ENCODE measurements at regions not wholly inside any gene's neighbourhood (a gene's known extent, or its start where the extent isn't known, plus 50 kb on each side); places are given as distances from the start of the nearest gene placed in this dataset.
A peak's percentile ranks its signal among the peaks of the same experiment; 100 is the strongest.

DNA sequence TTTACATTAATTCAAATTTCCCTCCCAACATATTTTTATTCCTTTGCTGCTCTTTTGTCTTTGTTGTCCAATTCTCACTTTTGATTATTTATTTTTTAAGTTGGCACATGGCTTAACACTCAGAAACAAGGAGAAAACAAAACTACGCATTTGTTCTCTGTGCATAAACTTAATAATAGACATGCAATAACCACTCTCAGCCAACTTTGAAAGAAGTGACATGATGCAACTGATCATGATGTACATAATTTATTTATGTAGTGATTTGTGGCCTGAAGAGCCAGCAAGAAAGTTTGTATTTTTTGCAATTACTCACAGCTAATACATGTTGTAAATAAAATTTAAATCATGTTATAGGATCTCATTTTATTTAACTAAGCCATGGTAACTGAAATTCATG is 942.8 kb upstream of the PIK3C3 start:
- DNase-seq, result no peak

DNA sequence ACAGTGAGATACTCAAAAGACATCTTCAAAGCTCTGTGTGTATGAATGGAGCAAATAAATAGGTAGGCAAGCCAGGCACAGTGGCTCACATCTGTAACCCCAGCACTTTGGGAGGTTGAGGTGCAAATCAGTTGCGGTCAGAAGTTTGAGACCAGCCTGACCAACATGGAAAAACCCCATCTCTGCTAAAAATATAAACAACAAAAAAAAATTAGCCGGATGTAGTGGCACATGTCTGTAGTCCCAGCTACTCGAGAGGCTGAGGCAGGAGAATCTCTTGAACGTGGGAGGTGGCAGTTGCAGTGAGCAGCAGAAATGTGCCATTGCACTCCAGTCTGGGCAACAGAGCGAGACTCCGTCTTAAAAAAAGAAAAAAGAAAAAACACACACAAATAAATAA is 945.1 kb upstream of the PIK3C3 start:
- DNase-seq, result no peak

DNA sequence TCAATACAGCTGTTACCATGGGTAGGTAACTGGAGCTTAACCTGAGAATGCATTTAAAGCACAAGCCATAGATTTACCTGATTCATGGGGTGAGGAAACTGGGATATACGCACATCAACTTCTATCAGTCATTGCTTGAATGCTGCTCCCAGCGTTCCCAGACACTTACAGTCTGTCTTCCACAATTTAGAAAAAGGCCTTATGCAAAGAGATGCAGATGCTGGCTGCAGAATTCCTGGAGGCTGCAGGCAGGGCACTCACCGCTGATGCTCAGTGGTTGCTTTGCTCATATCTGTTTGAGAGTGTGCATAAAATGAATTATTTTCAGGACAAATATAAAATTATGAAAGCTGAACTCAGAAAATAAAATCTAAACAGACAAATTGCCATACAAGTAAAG is 950.7 kb upstream of the PIK3C3 start:
- no peak for DNase-seq

DNA sequence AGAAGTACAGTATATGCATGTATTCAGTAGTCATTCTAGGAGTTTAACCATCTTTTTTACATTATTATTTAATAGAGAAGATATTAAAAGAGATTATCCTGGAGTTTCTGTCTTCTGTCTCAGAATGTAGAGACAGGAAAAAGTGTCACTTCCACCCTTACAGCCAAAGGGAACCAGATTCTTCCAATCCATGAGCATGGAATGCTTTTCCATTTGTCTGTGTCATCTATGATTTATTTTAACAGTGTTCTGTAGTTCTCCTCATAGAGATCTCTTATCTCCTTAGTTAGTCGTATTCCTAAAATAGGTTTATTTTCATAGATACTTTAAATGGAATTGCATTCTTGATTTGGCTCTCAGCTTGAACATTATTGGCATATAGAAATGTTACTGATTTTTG is 959.5 kb upstream of the PIK3C3 start:
- no peak for DNase-seq

DNA sequence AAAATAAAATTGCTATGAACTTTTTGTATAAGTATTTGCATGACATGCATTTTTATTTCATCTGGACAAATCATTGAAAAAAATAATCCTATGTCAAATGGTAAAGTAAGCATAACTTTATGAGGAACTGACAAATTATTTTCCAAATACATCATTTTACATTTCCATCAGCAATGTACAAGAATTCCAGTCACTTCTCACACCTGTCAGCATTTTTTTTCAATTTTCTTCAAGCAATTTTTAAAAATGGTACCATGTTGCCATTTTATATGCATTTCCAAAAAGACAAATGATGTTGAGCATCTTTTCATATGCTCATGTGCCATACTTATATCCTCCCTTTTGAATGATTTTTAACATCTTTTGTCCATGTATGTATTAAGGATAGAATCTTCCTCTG is 961.7 kb upstream of the PIK3C3 start:
- DNase-seq, result no peak

DNA sequence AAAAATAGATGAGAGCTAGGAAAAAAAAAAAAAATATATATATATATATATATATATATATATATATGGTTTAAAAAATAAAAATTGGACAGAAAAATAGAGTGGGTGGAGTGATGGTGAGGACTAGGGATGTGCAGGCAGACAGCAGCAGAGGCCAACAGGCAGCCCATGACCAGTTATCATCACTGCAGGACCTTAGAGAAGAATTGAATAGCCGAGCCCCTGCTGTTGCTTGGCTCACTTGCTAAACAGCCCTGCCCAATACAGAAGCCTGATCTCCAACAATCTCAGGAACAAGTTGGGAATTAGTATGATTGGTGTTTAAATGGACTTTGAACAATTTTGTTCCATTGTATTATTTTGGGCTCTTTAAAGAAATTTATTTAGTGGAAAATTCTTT is 967.5 kb upstream of the PIK3C3 start:
- no peak for DNase-seq

DNA sequence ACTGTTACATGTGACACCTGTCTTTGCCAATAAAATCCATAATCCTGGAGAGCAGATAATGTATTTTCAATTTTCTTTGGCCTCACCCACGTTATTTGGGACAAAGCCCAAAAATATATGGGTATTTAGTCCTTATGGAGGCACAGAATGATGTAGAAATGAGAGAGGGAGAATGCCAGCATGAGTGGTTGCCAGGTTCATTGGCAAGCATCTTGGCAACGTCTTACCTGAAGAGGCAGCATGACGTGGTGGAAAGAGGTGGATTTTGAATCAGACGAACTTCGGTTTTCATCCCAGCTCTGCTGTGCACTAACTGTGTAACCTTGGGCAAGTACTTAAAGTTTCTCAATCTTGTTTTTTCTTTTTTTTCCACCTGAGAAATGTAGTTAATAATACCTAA is 969.6 kb upstream of the PIK3C3 start:
- no peak for DNase-seq

DNA sequence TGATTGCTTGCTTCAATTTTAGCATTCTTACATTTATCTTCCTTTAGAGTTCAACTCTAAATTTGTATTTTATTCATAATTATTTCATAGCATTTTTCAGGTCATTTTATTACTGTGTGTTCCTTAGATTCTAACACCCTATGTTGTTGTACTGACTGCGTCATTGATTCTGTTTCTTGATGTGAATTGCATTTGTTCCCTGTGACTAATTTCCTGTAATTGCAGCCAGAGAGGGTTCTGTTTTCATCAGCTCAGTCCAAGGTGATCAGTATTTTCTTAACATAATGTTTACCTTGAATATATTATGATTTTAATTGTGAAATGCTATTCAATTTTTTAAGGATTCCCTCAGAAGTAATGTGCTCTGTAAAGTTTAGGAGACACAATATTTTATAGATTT is 970.2 kb upstream of the PIK3C3 start:
- no peak for DNase-seq

DNA sequence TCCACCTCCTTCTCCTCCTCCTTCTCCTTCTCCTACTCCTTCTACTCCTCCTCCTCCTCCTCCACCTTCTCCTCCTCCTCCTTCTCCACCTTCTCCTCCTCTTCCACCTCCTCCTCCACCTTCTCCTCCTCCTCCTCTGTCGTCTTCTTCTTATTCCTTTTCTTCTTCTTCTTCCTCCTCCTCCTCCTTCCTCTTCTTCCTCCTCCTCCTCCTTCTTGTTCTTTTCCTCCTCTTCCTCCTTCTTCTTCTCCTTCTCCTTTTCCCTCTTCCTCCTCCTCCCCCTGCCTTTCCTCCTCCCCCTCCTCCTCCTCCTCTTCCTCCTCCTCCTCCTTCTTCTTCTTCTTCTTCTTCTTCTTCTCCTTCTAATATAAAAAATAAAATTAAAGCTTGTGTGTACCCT is 971.2 kb upstream of the PIK3C3 start:
- no peak for DNase-seq

DNA sequence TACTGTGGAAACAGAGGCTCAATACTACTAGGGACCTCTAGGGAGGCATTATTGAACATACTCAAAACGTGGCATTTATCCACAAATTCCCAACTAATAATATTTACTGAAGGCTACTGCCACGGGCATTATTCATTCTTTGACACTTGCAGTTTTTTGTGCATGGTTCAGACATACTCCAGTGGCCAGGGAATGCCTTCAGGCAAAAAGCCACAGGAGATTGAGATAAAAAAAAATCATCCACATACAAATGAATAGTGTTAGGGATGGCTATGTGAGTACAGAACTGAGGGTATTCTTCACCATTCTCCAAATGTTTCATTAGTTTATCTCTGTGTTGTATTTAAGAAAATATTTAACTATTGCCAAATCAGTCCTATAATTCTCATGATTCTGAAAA is 974.9 kb upstream of the PIK3C3 start:
- DNase-seq, result no peak

DNA sequence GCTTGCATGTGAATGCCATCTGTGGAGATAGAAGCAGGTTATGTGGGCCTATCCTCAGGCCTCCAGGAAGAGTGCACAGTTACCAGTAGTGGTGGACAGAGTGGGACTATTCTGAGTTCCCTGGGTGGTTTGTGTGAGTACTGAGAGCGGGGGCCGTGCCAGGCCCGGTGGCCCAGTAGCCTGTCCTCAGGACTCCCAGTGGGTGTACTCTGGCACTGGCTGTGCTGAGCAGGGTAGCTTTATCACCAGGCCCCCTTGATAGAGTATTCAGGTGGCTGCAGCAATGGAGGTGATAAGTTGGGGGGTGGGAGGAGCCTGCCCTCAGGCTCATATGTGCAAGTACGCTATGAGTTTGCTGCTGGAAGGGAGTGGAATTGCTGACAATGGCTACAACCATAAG is 979.0 kb upstream of the PIK3C3 start:
- DNase-seq, result no peak

DNA sequence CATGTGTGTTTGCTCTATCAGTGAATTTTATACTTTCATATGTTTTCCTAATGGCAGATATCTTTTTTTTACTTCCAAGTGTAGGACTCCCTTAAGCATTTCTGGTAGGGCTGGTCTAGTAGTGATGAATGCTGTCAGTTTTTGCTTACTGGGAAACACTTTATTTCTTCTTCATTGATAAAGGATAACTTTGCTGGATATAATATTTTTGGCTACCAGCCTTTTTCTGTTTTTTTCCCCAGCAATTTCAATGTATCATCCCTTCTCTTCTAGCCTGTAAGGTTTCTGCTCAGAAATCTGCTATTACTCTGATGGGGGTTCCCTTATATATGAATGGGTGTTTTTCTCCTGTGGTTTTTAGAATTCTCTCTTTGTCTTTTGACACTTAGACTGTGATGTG is 980.6 kb upstream of the PIK3C3 start:
- no peak for DNase-seq

DNA sequence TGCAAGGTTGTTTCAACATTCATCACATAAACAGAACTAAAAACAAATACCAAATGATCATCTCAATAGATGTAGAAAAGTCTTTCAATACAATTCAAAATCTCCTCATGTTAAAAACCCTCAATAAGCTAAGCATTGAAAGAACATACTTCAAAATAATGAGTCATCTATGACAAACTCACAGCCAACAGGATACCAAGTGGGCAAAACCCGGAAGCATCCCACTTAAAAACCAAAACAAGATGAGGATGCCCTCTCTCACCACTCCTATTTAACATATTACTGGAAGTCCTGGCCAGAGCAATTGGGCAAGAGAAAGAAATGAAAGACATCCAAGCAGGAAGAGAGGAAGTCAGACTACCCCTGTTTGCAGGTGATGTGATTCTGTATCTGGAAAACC is 992.2 kb upstream of the PIK3C3 start:
- DNase-seq, result no peak

DNA sequence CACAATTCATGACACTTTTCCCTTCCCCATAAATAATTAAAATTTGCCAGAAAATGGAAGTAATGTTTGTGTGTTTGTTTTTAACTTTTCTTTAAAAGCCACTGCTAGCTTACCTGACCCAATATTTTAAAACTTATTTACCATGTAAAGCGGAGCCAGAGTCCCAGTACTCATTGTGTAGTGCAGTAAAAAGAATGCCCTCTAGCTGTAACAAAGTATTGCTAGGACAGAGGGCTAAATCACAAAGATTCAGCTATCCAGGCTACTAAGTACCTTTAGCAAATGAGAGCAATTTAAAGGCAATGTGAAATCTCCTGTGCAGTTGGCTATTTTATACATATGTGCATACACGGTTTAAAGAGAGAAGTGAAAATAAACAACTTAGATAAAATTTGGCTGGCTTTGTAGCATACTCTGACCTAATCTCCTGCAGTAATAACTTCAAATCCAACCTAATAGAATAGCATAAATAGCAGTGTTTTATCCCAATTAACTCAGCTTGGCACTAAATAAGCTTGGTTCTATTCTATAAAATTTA is 997.4 kb upstream of the PIK3C3 start:
- DNase-seq, result no peak

DNA sequence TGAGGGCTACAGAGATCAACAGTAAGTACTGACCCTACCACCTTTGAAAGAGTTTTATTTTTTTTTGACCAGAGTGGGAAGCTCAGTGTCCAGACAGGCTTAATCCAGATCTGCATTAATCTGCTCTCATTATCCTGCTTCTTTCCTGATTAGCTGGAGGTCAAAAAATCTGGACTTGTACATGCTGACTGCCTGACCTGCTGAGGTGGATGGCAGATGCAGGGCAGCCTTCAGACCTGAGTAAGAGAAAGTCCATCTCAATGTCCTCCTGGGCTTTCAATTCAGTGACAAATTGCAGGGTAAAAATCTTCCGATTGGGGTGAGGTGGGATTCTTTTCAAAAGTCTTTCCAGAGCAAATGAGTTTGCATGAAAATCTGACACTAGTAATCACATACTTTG is 998.8 kb upstream of the PIK3C3 start:
- no peak for DNase-seq

DNA sequence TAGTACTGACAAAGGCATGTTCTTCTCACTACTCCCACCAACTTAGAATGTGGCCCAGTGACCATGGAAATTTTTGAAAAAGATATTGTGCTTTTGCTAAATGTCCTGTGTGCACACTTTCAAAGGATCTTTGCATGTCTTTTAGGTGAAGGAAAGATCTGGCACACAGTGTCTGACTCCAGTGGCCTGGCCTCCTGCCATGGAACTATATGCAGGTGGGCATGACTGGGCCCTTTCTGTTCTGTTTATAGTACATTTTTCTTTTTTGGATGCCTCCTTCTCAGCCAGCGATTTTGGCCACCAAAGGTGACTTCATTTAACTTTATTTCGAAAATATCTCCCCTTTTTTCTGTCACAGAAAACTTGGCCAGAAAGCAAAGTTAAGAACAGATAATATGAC is 999.7 kb upstream of the PIK3C3 start:
- no peak for DNase-seq

DNA sequence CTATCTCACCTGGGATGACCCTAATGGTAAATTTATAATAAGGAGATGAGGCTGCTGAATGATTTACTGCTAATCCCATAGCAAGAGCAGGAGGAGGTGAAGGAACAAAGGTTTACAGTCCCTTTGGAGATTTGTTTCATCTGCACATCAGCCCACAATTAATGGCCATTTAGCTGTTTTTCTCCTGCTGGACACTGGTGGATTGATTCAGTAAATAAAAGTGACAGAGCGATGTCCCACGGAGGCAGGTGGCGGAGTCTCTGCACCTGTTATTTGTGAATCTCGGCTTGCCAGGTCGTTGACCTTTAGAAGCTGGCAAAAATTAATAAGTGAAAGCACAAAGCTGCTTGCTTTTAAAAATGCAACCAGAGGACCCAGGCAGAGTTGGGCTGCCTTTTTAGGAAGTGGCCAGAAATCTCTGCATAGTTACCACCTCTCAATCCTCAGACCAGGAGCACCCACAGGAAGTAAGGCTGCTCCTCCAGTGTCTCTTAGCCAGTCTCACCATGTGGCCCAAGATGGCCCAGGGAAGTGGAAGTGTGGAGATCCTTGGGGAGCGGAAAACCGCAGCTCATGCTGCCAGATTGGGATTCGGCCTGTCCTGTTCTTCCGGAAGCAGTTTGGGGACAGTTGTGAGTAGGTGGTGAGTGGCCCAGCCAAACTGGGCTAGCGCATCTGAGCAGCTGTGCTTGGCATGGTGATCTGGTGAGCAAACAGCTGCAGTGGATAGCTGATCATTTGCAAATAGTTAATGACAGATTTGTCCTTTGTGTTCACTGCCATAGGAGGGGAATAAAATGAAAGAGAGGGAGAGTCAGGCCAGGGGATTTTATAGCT is 1005.7 kb upstream of the PIK3C3 start:
- no peak for DNase-seq

DNA sequence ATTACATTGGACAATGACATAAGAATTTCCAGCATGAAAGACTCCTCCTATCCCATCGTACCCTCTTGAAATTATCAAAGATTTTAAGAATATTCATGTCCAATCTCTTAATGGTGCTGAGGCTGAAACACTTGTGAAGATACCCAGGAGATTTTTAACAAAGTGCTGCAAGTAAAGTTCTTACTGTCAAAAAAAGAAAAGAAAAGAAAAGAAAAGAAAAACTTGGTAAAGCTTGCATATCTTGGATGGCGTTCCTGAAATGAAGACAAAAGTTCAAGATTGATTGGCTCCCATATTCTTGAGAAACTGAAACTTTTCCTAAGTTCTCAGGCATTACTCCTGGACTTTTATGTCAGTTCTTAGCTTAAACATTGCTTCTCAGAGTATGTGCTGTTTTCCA is 1010.5 kb upstream of the PIK3C3 start:
- no peak for DNase-seq

DNA sequence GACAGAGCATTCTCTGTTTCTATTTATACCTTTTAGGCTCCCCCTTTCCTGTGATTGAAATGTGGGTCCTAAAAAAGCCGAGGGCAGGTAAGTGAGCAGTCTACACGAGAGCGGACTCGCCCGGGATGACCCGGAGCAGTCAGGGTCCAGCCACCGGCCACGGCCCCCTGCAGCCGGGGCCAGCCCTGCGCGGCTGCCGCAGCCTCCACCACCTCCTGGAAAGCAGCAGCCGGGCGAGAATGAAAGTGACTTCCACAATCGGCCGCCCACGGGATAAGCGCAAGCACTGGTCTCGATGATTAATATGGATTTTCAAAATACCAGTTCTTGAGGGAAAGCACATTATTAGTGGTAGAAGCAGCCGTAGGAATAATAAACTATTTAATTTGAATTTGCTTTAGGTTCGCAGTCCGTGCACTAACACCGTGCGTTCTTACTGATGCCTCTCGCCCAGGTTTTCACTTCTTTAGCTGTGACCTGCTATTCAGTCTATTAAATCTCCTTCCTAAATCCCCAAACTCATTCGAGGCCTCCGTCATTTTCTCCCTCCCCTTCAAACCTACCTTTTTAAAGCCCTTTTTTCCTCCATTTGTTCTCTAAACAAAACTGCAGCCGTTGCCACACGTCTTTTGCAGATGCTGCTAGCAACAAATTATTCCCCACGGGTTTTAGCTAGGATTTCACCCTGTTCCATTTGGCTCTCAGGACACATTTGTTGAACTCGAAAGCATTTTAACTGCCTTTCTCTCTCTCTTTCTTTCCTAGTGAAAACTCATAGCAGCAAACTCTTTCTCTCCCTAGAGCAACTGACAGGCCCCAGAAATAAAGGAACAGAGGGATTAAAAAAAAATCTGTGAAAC is 1015.1 kb upstream of the PIK3C3 start:
- no peak for DNase-seq

DNA sequence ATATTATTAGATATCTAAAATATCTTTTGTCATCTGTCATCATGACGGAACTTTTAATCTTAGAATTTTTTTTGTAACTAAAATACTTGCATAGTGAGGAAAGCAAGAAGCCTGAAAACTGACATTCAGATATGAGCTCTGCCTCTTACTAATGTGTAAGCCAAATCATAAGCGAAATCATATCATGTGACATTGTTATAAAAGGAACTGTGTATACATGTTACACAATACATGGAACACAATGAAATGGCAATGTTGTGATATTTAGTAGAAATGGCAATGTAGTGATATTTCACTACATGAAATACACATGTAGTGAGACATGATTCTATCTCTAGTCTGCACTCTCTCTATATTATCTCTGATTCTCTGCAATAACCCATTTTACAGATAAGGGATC is 1016.4 kb upstream of the PIK3C3 start:
- DNase-seq, result no peak

DNA sequence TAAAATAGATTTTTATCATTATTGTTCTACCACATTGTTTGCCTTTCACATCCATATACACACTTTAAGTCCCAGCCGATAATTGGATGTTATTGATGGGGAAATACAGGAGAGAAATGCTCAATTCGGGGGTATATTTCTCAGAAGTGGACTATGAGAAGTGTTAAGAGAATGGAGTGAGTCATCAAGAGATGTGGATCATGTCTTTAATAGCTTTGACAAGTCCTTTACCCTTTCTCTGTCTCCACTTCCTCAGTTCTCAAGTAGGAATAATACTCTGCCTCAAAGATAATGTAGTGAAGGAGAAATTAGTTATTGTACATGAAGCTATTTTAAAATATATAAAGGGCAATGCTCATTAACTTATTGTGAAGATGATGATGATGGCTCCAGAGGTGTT is 1017.6 kb upstream of the PIK3C3 start:
- no peak for DNase-seq

DNA sequence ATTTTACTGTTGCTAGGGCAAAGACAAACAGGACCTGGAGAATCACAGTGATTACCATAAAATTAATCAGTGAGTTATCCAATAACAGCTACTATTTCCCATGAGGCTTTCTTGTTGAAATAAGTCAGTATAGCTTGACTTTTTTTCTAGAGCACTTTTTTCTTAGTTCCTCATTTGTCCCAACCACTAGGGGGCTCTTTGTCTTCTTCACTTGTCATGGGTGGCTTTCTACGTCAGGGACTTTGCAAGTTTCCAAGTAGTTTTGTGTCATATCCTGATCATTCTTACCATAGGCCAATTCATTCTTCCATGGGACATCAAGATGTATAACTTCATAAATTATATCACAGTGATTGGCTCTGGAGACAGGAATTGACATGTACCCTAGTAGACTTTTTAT is 1019.6 kb upstream of the PIK3C3 start:
- DNase-seq, result peak; percentile 74 to 75

DNA sequence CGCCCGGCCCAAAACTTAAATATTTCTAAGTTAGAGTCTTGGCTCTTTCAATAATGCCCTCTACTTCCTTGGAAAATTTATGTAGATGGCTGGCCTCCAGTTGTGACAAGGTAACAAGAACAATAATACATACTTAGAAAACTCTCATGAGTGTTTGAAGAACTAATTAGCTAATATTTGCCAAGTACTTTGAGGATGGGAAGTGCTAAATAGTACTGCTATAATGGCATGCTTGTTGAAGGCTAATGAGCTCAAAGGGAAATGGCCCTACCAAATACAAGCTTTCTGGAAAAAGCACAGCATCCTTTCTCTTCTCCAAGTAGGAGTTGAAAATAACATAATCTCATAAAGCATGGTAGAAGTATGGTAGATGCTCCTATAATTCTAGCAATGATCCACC is 1022.2 kb upstream of the PIK3C3 start:
- no peak for DNase-seq

DNA sequence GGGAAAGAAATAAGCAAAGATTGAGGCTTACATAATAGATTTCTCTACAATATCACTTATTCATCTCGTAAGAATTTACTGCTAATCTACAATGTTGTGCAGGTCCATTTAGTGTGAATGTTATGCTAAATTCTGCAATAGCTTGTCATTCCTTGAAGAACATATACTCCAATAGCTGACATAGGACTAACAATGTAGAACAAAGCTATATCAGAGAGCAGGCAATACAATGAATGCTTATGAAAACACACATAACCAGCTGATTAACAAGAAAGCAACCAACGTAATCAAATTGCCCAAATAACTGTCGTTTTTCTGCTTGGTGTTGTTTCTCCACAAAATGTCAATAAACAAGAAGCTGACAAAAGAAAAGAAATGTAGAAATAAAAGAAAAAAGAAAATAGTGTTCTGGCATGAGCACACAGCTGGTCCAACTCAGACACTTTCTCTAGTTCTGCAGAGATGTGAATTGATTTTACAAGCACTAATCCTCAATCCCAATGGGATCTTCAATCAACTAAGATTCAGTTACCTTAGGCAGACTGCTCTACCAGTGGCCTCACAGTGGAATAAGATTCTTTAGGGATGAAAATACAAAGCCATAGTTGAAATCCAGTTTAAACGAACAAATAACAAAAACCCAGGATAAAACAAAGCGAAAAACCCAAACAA is 1024.7 kb upstream of the PIK3C3 start:
- DNase-seq, result no peak
